WTC11 (cell line): ENCODE measurements at regions not wholly inside any gene's neighbourhood (a gene's known extent, or its start where the extent isn't known, plus 50 kb on each side); places are given as distances from the start of the nearest gene placed in this dataset.

Source experiments
- ATF3 ChIP-seq: sonication (generic); formaldehyde crosslinking; conservative IDR thresholded peaks from 2 replicates; pipeline ENCODE4 v1.8.1; 2022; ENCODE audit warnings: mild to moderate bottlenecking, missing genetic modification reagents
- CTCF ChIP-seq: fragments of 200-600 bp; IDR thresholded peaks from 2 replicates; pipeline ENCODE4 v1.8.0; 2022; ENCODE audit warnings: antibody characterized with exemption
- IRF2 ChIP-seq: sonication (generic); formaldehyde crosslinking; IDR thresholded peaks from 2 replicates; pipeline ENCODE4 v1.8.0; 2022; ENCODE audit warnings: low read depth, missing genetic modification reagents, borderline replicate concordance
- KAT7 ChIP-seq: sonication (generic); formaldehyde crosslinking; IDR thresholded peaks from 2 replicates; pipeline ENCODE4 v1.8.1; 2023; ENCODE audit warnings: missing genetic modification reagents, mild to moderate bottlenecking, borderline replicate concordance

GRCh38 chr16:64276646-64277045 lies 845.2 kb downstream of the CDH11 start:
- TF ChIP-seq IRF2 (CRISPR knock-in tag) (no peak), CTCF (no peak), KAT7 (CRISPR knock-in tag) (no peak), ATF3 (CRISPR knock-in tag) (no peak)
